H1 (cell line): ENCODE measurements at regions not wholly inside any gene's neighbourhood (a gene's known extent, or its start where the extent isn't known, plus 50 kb on each side); places are given as distances from the start of the nearest gene placed in this dataset.

Source experiments
- CTCF ChIA-PET: fragments of 300-600 bp; sonication (Branson Sonifier 250); formaldehyde crosslinking; loops from one replicate; lab custom pipeline; 2021; ENCODE audit not compliant: partially characterized antibody; lab: Charles Lee
- POLR2A ChIA-PET: fragments of 300-600 bp; sonication (Branson Sonifier 250); formaldehyde crosslinking; loops from one replicate; lab custom pipeline; 2021; ENCODE audit warnings: inconsistent platforms; ENCODE audit not compliant: partially characterized antibody; lab: Charles Lee
- DNase-seq, 2 experiments: peaks; one replicate each; pipeline versions ENCODE4 v3.0.0 to v3.0.0-alpha.2; 2010 to 2022; ENCODE audit warnings: low spot score in 2 of 2, low read depth in 1 of 2, mixed read lengths in 1 of 2
- FAIRE-seq: peaks from 2 replicates; lab custom pipeline; 2011; peaks lifted over from hg19 to GRCh38; lab: Jason Lieb, UNC
- H2AFZ ChIP-seq: 2 replicates; pipeline ENCODE4 v1.8.1; 2012; ENCODE audit warnings: low read length, inconsistent platforms
- H2AK5ac ChIP-seq: 2 replicates; pipeline ENCODE4 v1.6.1; 2013; ENCODE audit warnings: low read depth, low read length
- H2BK120ac ChIP-seq: replicated peaks from 2 replicates; pipeline ENCODE3; 2013; ENCODE audit warnings: low read depth, low read length, inconsistent platforms
- H2BK12ac ChIP-seq: 2 replicates; pipeline ENCODE4 v1.6.1; 2013; ENCODE audit warnings: low read depth, low read length
- H2BK15ac ChIP-seq: 2 replicates; pipeline ENCODE4 v1.6.1; 2013; ENCODE audit warnings: low read length
- H2BK20ac ChIP-seq: 2 replicates; pipeline ENCODE4 v1.6.1; 2013; ENCODE audit warnings: low read length
- H2BK5ac ChIP-seq: 2 replicates; pipeline ENCODE4 v1.6.1; 2013; ENCODE audit warnings: low read depth, low read length
- H3K14ac ChIP-seq: 2 replicates; pipeline ENCODE4 v1.6.1; 2013; ENCODE audit warnings: inconsistent platforms; ENCODE audit not compliant: insufficient read length
- H3K18ac ChIP-seq: 2 replicates; pipeline ENCODE4 v1.6.1; 2013; ENCODE audit warnings: low read length; ENCODE audit errors: extremely low read depth
- H3K23ac ChIP-seq: 2 replicates; pipeline ENCODE4 v1.6.1; 2013; ENCODE audit warnings: inconsistent platforms; ENCODE audit not compliant: insufficient read length
- H3K23me2 ChIP-seq: 2 replicates; pipeline ENCODE4 v1.6.1; 2013; ENCODE audit warnings: low read depth, low read length
- H3K27ac ChIP-seq: 2 replicates; pipeline ENCODE4 v1.6.1; 2011; ENCODE audit warnings: low read depth, low read length, inconsistent platforms
- H3K27me3 ChIP-seq, 4 experiments: replicated peaks in 1 of 4; 1 replicate in 1 of 4; 2 replicates in 3 of 4; pipeline versions ENCODE4 v1.6.1 to v1.8.1; 2011 to 2013; ENCODE audit warnings: low read length in 3 of 4, mild to moderate bottlenecking in 3 of 4, inconsistent platforms in 2 of 4, mixed read lengths in 2 of 4, moderate library complexity in 1 of 4; ENCODE audit not compliant: control insufficient read depth in 3 of 4, insufficient read depth in 3 of 4; ENCODE audit errors: extremely low read depth in 1 of 4
- H3K36me3 ChIP-seq, 4 experiments: 2 replicates each; pipeline versions ENCODE4 v1.6.1 to v1.8.1; 2011 to 2013; ENCODE audit warnings: mild to moderate bottlenecking in 4 of 4, low read length in 3 of 4, moderate library complexity in 2 of 4, control low read depth in 1 of 4, inconsistent platforms in 1 of 4; ENCODE audit not compliant: insufficient read depth in 4 of 4, control insufficient read depth in 2 of 4
- H3K4ac ChIP-seq: replicated peaks from 2 replicates; pipeline ENCODE3; 2013; ENCODE audit warnings: low read length, low read depth, mixed read lengths, inconsistent platforms; ENCODE audit not compliant: insufficient read length
- H3K4me1 ChIP-seq, 4 experiments: replicated peaks in 1 of 4; 1 replicate in 1 of 4; 2 replicates in 3 of 4; pipeline versions ENCODE4 v1.6.1 to v1.8.1; 2011 to 2013; ENCODE audit warnings: low read length in 3 of 4, inconsistent platforms in 2 of 4, mixed read lengths in 1 of 4; ENCODE audit not compliant: insufficient read depth in 4 of 4, control insufficient read depth in 3 of 4
- H3K4me2 ChIP-seq, 2 experiments: 2 replicates each; pipeline versions ENCODE4 v1.6.1 to v1.8.1; 2011 to 2013; ENCODE audit warnings: low read depth in 2 of 2, low read length in 2 of 2, control low read depth in 1 of 2, inconsistent platforms in 1 of 2, mild to moderate bottlenecking in 1 of 2; ENCODE audit not compliant: insufficient read depth in 1 of 2
- H3K4me3 ChIP-seq, 4 experiments: fragments of 200-600, 300-600 bp in 1 of 4; sonication (generic), shearing (Covaris generic), sonication (Bioruptor Twin) in 1 of 4; 2 replicates each; pipeline versions ENCODE4 v1.5.1 to v1.8.1; 2011 to 2016; ENCODE audit warnings: low read length in 4 of 4, low read depth in 3 of 4, control low read depth in 2 of 4, inconsistent platforms in 2 of 4, mild to moderate bottlenecking in 2 of 4, mixed read lengths in 1 of 4, moderate library complexity in 1 of 4; ENCODE audit not compliant: insufficient read depth in 2 of 4; ENCODE audit errors: extremely low read depth in 1 of 4
- H3K56ac ChIP-seq: replicated peaks from 2 replicates; pipeline ENCODE3; 2013; ENCODE audit warnings: low read depth, mild to moderate bottlenecking, mixed read lengths, low read length, inconsistent platforms; ENCODE audit not compliant: insufficient read length
- H3K79me1 ChIP-seq: 2 replicates; pipeline ENCODE4 v1.6.1; 2013; ENCODE audit warnings: low read depth, low read length, control low read depth
- H3K79me2 ChIP-seq, 2 experiments: 2 replicates each; pipeline versions ENCODE4 v1.6.1 to v1.8.1; 2012 to 2013; ENCODE audit warnings: low read length in 2 of 2, mild to moderate bottlenecking in 2 of 2, inconsistent platforms in 1 of 2; ENCODE audit not compliant: insufficient read depth in 2 of 2, control insufficient read depth in 1 of 2
- H3K9ac ChIP-seq, 4 experiments: replicated peaks in 1 of 4; 1 replicate in 1 of 4; 2 replicates in 3 of 4; pipeline versions ENCODE4 v1.6.1 to v1.8.1; 2011 to 2013; ENCODE audit warnings: low read depth in 3 of 4, low read length in 3 of 4, control low read depth in 2 of 4, mild to moderate bottlenecking in 2 of 4, moderate library complexity in 2 of 4, inconsistent platforms in 1 of 4; ENCODE audit errors: extremely low read depth in 1 of 4
- H3K9me3 ChIP-seq, 2 experiments: 2 replicates each; pipeline versions ENCODE4 v1.6.1 to v1.8.1; 2012 to 2013; ENCODE audit warnings: mild to moderate bottlenecking in 2 of 2, moderate library complexity in 2 of 2, control low read depth in 1 of 2, inconsistent platforms in 1 of 2, low read depth in 1 of 2, low read length in 1 of 2, mixed read lengths in 1 of 2; ENCODE audit not compliant: insufficient read depth in 2 of 2
- H4K20me1 ChIP-seq, 2 experiments: replicated peaks in 1 of 2; 2 replicates each; pipeline versions ENCODE3 to v1.8.1; 2011 to 2013; ENCODE audit warnings: inconsistent platforms in 2 of 2, low read length in 2 of 2, mild to moderate bottlenecking in 1 of 2; ENCODE audit not compliant: insufficient read depth in 2 of 2, control insufficient read depth in 1 of 2
- H4K5ac ChIP-seq: 2 replicates; pipeline ENCODE4 v1.6.1; 2013; ENCODE audit warnings: low read length, low read depth, mixed read lengths, inconsistent platforms; ENCODE audit not compliant: insufficient read length
- H4K8ac ChIP-seq: 2 replicates; pipeline ENCODE4 v1.8.0; 2013; ENCODE audit warnings: mild to moderate bottlenecking, moderate library complexity, low read length, inconsistent platforms; ENCODE audit not compliant: insufficient read depth; ENCODE audit errors: extremely low read depth
- H4K91ac ChIP-seq: replicated peaks from 2 replicates; pipeline ENCODE3; 2013; ENCODE audit warnings: low read length, mixed read lengths, inconsistent platforms; ENCODE audit not compliant: insufficient read length
- BACH1 ChIP-seq: IDR thresholded peaks from 2 replicates; pipeline ENCODE4 v1.6.1; 2012; ENCODE audit warnings: low read length, improper control_type of control experiment
- BCL11A ChIP-seq, 2 experiments: IDR thresholded peaks; one replicate each; pipeline ENCODE4 v1.6.1; 2011; ENCODE audit warnings: low read depth in 2 of 2, low read length in 2 of 2, mild to moderate bottlenecking in 2 of 2
- BRCA1 ChIP-seq: IDR thresholded peaks from 2 replicates; pipeline ENCODE4 v1.6.1; 2012; ENCODE audit warnings: low read depth, low read length, improper control_type of control experiment
- E2F6 ChIP-seq: IDR thresholded peaks from 2 replicates; pipeline ENCODE4 v1.6.1; 2012; ENCODE audit warnings: inconsistent platforms
- GTF2F1 ChIP-seq: IDR thresholded peaks from 2 replicates; pipeline ENCODE4 v1.6.1; 2012; ENCODE audit warnings: low read depth, low read length, improper control_type of control experiment, borderline replicate concordance
- MAFK ChIP-seq: IDR thresholded peaks from 2 replicates; pipeline ENCODE4 v1.6.1; 2012; ENCODE audit warnings: low read depth, mild to moderate bottlenecking, improper control_type of control experiment, low read length
- NANOG ChIP-seq: IDR thresholded peaks from 2 replicates; pipeline ENCODE4 v1.6.1; 2011; ENCODE audit warnings: low read length, low read depth, mild to moderate bottlenecking, inconsistent platforms; ENCODE audit not compliant: insufficient read depth, poor library complexity, severe bottlenecking
- POLR2AphosphoS5 ChIP-seq: IDR thresholded peaks from 2 replicates; pipeline ENCODE4 v1.6.1; 2011; ENCODE audit warnings: low read depth, low read length
- POU5F1 ChIP-seq: IDR thresholded peaks from 2 replicates; pipeline ENCODE4 v1.6.1; 2011; ENCODE audit warnings: low read depth, mild to moderate bottlenecking, low read length, moderate library complexity
- RNF2 ChIP-seq: fragments of 200-900, 300-1000 bp; sonication (generic); IDR thresholded peaks from 2 replicates; pipeline ENCODE4 v1.7.1; 2016; ENCODE audit warnings: borderline replicate concordance, low read depth, mild to moderate bottlenecking, antibody characterized with exemption, low read length; ENCODE audit not compliant: poor library complexity, severe bottlenecking; ENCODE audit errors: missing control alignments
- SIX5 ChIP-seq: IDR thresholded peaks from 2 replicates; pipeline ENCODE4 v1.6.1; 2011; ENCODE audit warnings: mild to moderate bottlenecking, low read depth, low read length
- TAF7 ChIP-seq: optimal IDR thresholded peaks from 2 replicates; pipeline ENCODE3; 2011; ENCODE audit warnings: low read depth, mild to moderate bottlenecking, inconsistent platforms, low read length, moderate library complexity, borderline replicate concordance
- TBP ChIP-seq: IDR thresholded peaks from 2 replicates; pipeline ENCODE4 v1.6.1; 2011; ENCODE audit warnings: low read depth, low read length, improper control_type of control experiment
- TEAD4 ChIP-seq: IDR thresholded peaks from 2 replicates; pipeline ENCODE4 v1.6.1; 2012; ENCODE audit warnings: low read depth, low read length, inconsistent platforms, mixed read lengths
- YY1 ChIP-seq: IDR thresholded peaks from 2 replicates; pipeline ENCODE4 v1.6.1; 2011; ENCODE audit warnings: low read depth, mild to moderate bottlenecking, low read length
- WGBS, 2 experiments: shearing (Covaris generic) in 1 of 2; methylation state at CpG; one replicate each; pipeline versions ENCODE4 v1.1.6 to v1.1.7; 2013 to 2015; ENCODE audit warnings: low lambda C conversion rate in 2 of 2, mixed read lengths in 2 of 2, inconsistent platforms in 1 of 2, low coverage in 1 of 2, missing lambda C conversion rate in 1 of 2; ENCODE audit not compliant: insufficient replicate concordance in 2 of 2, insufficient coverage in 1 of 2, insufficient read length in 1 of 2; ENCODE audit errors: extremely low coverage in 1 of 2, missing lambda C conversion rate in 1 of 2; 5-methylcytosine and 5-hydroxymethylcytosine counted together

- H3K14ac ChIP-seq: no peak overlapping the region
- H2BK20ac ChIP-seq: 0 out of 2 replicates have a peak overlapping the region, but pooled peaks have one; percentile 23
- H3K79me1 ChIP-seq: no peaks in the 10 kb centered on the region
- no peaks in the 10 kb centered on the region; a peak in 2 of 4 replicates for H3K9me3 ChIP-seq
- H4K91ac ChIP-seq: no peak overlapping the region
- H4K5ac ChIP-seq: no peak overlapping the region
- FAIRE-seq (no peak), DNase-seq (no peak)
- CTCF ChIA-PET: no interaction called here
- no peak overlapping the region for H4K8ac ChIP-seq
- H2BK15ac ChIP-seq: no peak overlapping the region
- H3K27me3 ChIP-seq: no peaks in the 10 kb centered on the region
- H3K56ac ChIP-seq: no peak overlapping the region
- no peak overlapping the region for H2AFZ ChIP-seq
- H2AK5ac ChIP-seq: no peak overlapping the region
- no peak overlapping the region for H3K27ac ChIP-seq
- no peaks in the 10 kb centered on the region for H3K36me3 ChIP-seq
- no peak overlapping the region for H2BK12ac ChIP-seq
- H3K9ac ChIP-seq: no peak overlapping the region
- POLR2A ChIA-PET: interaction anchor here (1.2 kb wide), 1 partner anchor 13 kb away, joined by 8 read pairs; no protein-coding TSS in a partner anchor
- H3K4ac ChIP-seq: no peak overlapping the region
- H3K23me2 ChIP-seq: no peaks in the 10 kb centered on the region
- H3K4me2 ChIP-seq: no peak overlapping the region
- H3K18ac ChIP-seq: no peak overlapping the region
- H3K4me1 ChIP-seq: peaks cover 0 to 2% (median 0%) of the 10 kb centered on the region in 4 experiments; a peak in 1 of 7 replicates
- H2BK5ac ChIP-seq: no peak overlapping the region
- H3K23ac ChIP-seq: no peak overlapping the region
- H2BK120ac ChIP-seq: no peak overlapping the region
- H3K79me2 ChIP-seq: peaks cover 0 to 4% of the 10 kb centered on the region in 2 experiments; a peak in 2 of 4 replicates
- no peaks in the 10 kb centered on the region for H4K20me1 ChIP-seq
- no peak overlapping the region for H3K4me3 ChIP-seq
- 94% methylated on average over 1 of the region's 1 CpG; no CpG with 5 or more reads in 1 of the 2 experiments for WGBS, 2 experiments
- TF ChIP-seq NANOG (no peak), POLR2AphosphoS5 (no peak), YY1 (no peak), BACH1 (no peak), TEAD4 (no peak), MAFK (no peak), GTF2F1 (no peak), BRCA1 (no peak), E2F6 (no peak), TBP (no peak), TAF7 (no peak), POU5F1 (no peak), RNF2 (no peak), BCL11A (IDR thresholded peaks at IDR 0.05; ENCODE audit: low read depth in 2 of 2, low read length in 2 of 2) (no peak), SIX5 (no peak)
Observed at GRCh38 chr6:93842178-93842577, 422.8 kb upstream of the EPHA7 start.
